Vagina (tissue), 2 donors: ENCODE measurements at regions not wholly inside any gene's neighbourhood (a gene's known extent, or its start where the extent isn't known, plus 50 kb on each side); places are given as distances from the start of the nearest gene placed in this dataset.

Source experiments
- DNase-seq, 2 donors: peaks; one replicate each; pipeline ENCODE4 v3.0.0-alpha.2; 2017; ENCODE audit errors: extremely low spot score in 2 of 2
- H3K27ac ChIP-seq: fragments of 200-600 bp; sonication (generic); one replicate; pipeline ENCODE4 v1.5.1; 2019
- H3K27me3 ChIP-seq: fragments of 200-600 bp; sonication (generic); one replicate; pipeline ENCODE4 v1.5.1; 2019
- H3K36me3 ChIP-seq, 2 donors: fragments of 200-600 bp; sonication (generic); one replicate each; pipeline ENCODE4 v1.5.1; 2017 to 2019
- H3K4me1 ChIP-seq: fragments of 200-600 bp; sonication (generic); one replicate; pipeline ENCODE4 v1.5.1; 2019
- H3K4me3 ChIP-seq, 2 donors: fragments of 200-600 bp; sonication (generic); 1 replicate in 1 of 2; 2 replicates in 1 of 2; pipeline ENCODE4 v1.5.1; 2016 to 2019
- H3K9me3 ChIP-seq: fragments of 200-600 bp; sonication (generic); one replicate; pipeline ENCODE4 v1.5.1; 2019
- CTCF ChIP-seq, 3 experiments: fragments of 450-650 bp in 2 of 3; fragments of 200-600 bp in 1 of 3; sonication (generic) in 1 of 3; IDR thresholded peaks; one replicate each; pipeline ENCODE4 v1.5.1; 2017 to 2019; ENCODE audit warnings: antibody characterized with exemption in 3 of 3, mild to moderate bottlenecking in 2 of 3, moderate library complexity in 2 of 3
- POLR2A ChIP-seq, 2 donors: fragments of 450-650 bp; IDR thresholded peaks; one replicate each; pipeline ENCODE4 v1.6.1; 2017; ENCODE audit warnings: antibody characterized with exemption in 2 of 2, mild to moderate bottlenecking in 2 of 2, moderate library complexity in 2 of 2
- POLR2AphosphoS5 ChIP-seq, 2 donors: sonication (generic); formaldehyde crosslinking; IDR thresholded peaks; one replicate each; pipeline ENCODE4 v1.9.0; 2017; ENCODE audit warnings: antibody characterized with exemption in 2 of 2, mild to moderate bottlenecking in 2 of 2, low read depth in 1 of 2; ENCODE audit not compliant: insufficient read depth in 1 of 2
- intact Hi-C: fragments of 100-400 bp; cut with DNase I; formaldehyde crosslinking; loops from one replicate; pipeline ENCODE4 v1.15.1; 2023

GRCh38 chr15:87752250-87752951 lies 504.1 kb downstream of the NTRK3 start:
- Histone ChIP-seq H3K36me3 (no peaks in the 10 kb centered on the region), H3K4me3 (no peak overlapping the region), H3K27me3 (no peaks in the 10 kb centered on the region), H3K27ac (no peak overlapping the region), H3K4me1 (no peaks in the 10 kb centered on the region), H3K9me3 (no peaks in the 10 kb centered on the region)
- TF ChIP-seq CTCF (IDR thresholded peaks at IDR 0.05): no peak
- no peak for TF ChIP-seq POLR2AphosphoS5 (IDR thresholded peaks at IDR 0.05; ENCODE audit: insufficient read depth in 1 of 2, low read depth in 1 of 2)
- TF ChIP-seq POLR2A (IDR thresholded peaks at IDR 0.05): no peak
- intact Hi-C loops: no loop called here
- no peak for DNase-seq

GRCh38 chr15:87748483-87748882 lies 508.1 kb downstream of the NTRK3 start:
- intact Hi-C loops: no loop called here
- Histone ChIP-seq H3K36me3 (no peaks in the 10 kb centered on the region), H3K4me1 (peaks cover 5% of the 10 kb centered on the region), H3K27ac (no peak overlapping the region), H3K9me3 (no peaks in the 10 kb centered on the region), H3K27me3 (no peaks in the 10 kb centered on the region), H3K4me3 (no peak overlapping the region)
- no peak for DNase-seq
- TF ChIP-seq POLR2A (IDR thresholded peaks at IDR 0.05) (no peak), POLR2AphosphoS5 (IDR thresholded peaks at IDR 0.05; ENCODE audit: insufficient read depth in 1 of 2, low read depth in 1 of 2) (no peak), CTCF (IDR thresholded peaks at IDR 0.05) (no peak)

- intact Hi-C loops: no loop called here
Measured at GRCh38 chr15:87747087-87747486, 509.5 kb downstream of the NTRK3 start.

GRCh38 chr15:87746333-87746732 lies 510.2 kb downstream of the NTRK3 start:
- intact Hi-C loops: no loop called here
- no peaks in the 10 kb centered on the region for H3K36me3 ChIP-seq
- peaks cover 5% of the 10 kb centered on the region for H3K4me1 ChIP-seq
- no peak overlapping the region for H3K4me3 ChIP-seq
- H3K9me3 ChIP-seq: no peaks in the 10 kb centered on the region
- no peak overlapping the region for H3K27ac ChIP-seq
- DNase-seq: no peak
- H3K27me3 ChIP-seq: no peaks in the 10 kb centered on the region
- TF ChIP-seq CTCF (IDR thresholded peaks at IDR 0.05) (no peak), POLR2A (IDR thresholded peaks at IDR 0.05) (no peak), POLR2AphosphoS5 (IDR thresholded peaks at IDR 0.05; ENCODE audit: insufficient read depth in 1 of 2, low read depth in 1 of 2) (no peak)

More at GRCh38 chr15:87747087-87747486, 509.5 kb downstream of the NTRK3 start:
- H3K4me3 ChIP-seq: no peak overlapping the region
- H3K9me3 ChIP-seq: no peaks in the 10 kb centered on the region
- no peaks in the 10 kb centered on the region for H3K27me3 ChIP-seq
- DNase-seq: no peak
- TF ChIP-seq CTCF (IDR thresholded peaks at IDR 0.05): no peak
- H3K4me1 ChIP-seq: peaks cover 5% of the 10 kb centered on the region
- H3K27ac ChIP-seq: no peak overlapping the region
- H3K36me3 ChIP-seq: no peaks in the 10 kb centered on the region

- Histone ChIP-seq H3K27me3 (no peaks in the 10 kb centered on the region), H3K4me1 (peaks cover 5% of the 10 kb centered on the region), H3K27ac (no peak overlapping the region), H3K36me3 (no peaks in the 10 kb centered on the region), H3K9me3 (no peaks in the 10 kb centered on the region), H3K4me3 (no peak overlapping the region)
- intact Hi-C loops: no loop called here
- no peak for TF ChIP-seq POLR2AphosphoS5 (IDR thresholded peaks at IDR 0.05; ENCODE audit: insufficient read depth in 1 of 2, low read depth in 1 of 2)
- TF ChIP-seq POLR2A (IDR thresholded peaks at IDR 0.05): no peak
- no peak for TF ChIP-seq CTCF (IDR thresholded peaks at IDR 0.05)
- no peak for DNase-seq
Measured at GRCh38 chr15:87744815-87745214, 511.7 kb downstream of the NTRK3 start.
